ENCODE measurements at regions not wholly inside any gene's neighbourhood (a gene's known extent, or its start where the extent isn't known, plus 50 kb on each side); places are given as distances from the start of the nearest gene placed in this dataset.
"Not testable (repeated sequence)": the region's sequence is repeated elsewhere in the genome, so short reads cannot be mapped to it uniquely, and the experiment has no call there.

- no peak for DNase-seq
Observed at GRCh38 chr15:96959501-96959900, 629.0 kb downstream of the NR2F2 start.

- no peak for DNase-seq
Observed at GRCh38 chr15:96960711-96961480, 630.4 kb downstream of the NR2F2 start.

- DNase-seq: no peak
Observed at GRCh38 chr15:96966554-96966953, 636.1 kb downstream of the NR2F2 start.

- no peak for DNase-seq
Observed at GRCh38 chr15:96969732-96970710, 639.5 kb downstream of the NR2F2 start.

GRCh38 chr15:96972201-96972600 lies 641.7 kb downstream of the NR2F2 start:
- DNase-seq: no peak

GRCh38 chr15:96974761-96975160 lies 644.3 kb downstream of the NR2F2 start:
- DNase-seq: no peak

GRCh38 chr15:96977886-96978285 lies 647.4 kb downstream of the NR2F2 start:
- DNase-seq: no peak

- DNase-seq: no peak
Observed at GRCh38 chr15:96978937-96979473, 648.5 kb downstream of the NR2F2 start.

- not testable (repeated sequence) for DNase-seq
Observed at GRCh38 chr15:96984121-96984671, 653.7 kb downstream of the NR2F2 start.

GRCh38 chr15:96992817-96993216 lies 662.3 kb downstream of the NR2F2 start:
- DNase-seq: no peak

GRCh38 chr15:96997538-96997937 lies 667.0 kb downstream of the NR2F2 start:
- no peak for DNase-seq

- DNase-seq: no peak
Observed at GRCh38 chr15:97009031-97009431, 678.5 kb downstream of the NR2F2 start.

- DNase-seq: no peak
Observed at GRCh38 chr15:97012986-97013385, 682.5 kb downstream of the NR2F2 start.

GRCh38 chr15:97013491-97013890 lies 683.0 kb downstream of the NR2F2 start:
- DNase-seq: no peak

GRCh38 chr15:97014001-97014400 lies 683.5 kb downstream of the NR2F2 start:
- no peak for DNase-seq

- no peak for DNase-seq
Observed at GRCh38 chr15:97023488-97023844, 693.0 kb downstream of the NR2F2 start.

- DNase-seq: no peak
Observed at GRCh38 chr15:97026781-97027180, 696.3 kb downstream of the NR2F2 start.

GRCh38 chr15:97027772-97028171 lies 697.3 kb downstream of the NR2F2 start:
- no peak for DNase-seq

- no peak for DNase-seq
Observed at GRCh38 chr15:97030251-97030650, 699.8 kb downstream of the NR2F2 start.

GRCh38 chr15:97036301-97036700 lies 705.8 kb downstream of the NR2F2 start:
- DNase-seq: no peak

GRCh38 chr15:97037080-97037479 lies 706.6 kb downstream of the NR2F2 start:
- DNase-seq: no peak

GRCh38 chr15:97045666-97046421 lies 715.3 kb downstream of the NR2F2 start:
- DNase-seq: no peak

GRCh38 chr15:97052513-97052912 lies 722.0 kb downstream of the NR2F2 start:
- no peak for DNase-seq
